H1 (cell line): ENCODE measurements at regions not wholly inside any gene's neighbourhood (a gene's known extent, or its start where the extent isn't known, plus 50 kb on each side); places are given as distances from the start of the nearest gene placed in this dataset.

ENCODE experiments used
- BRCA1 ChIP-seq: IDR thresholded peaks from 2 replicates; pipeline ENCODE4 v1.6.1; 2012; ENCODE audit warnings: low read depth, low read length, improper control_type of control experiment
- EGR1 ChIP-seq: IDR thresholded peaks from 2 replicates; pipeline ENCODE4 v1.6.1; 2011; ENCODE audit warnings: low read depth, low read length, borderline replicate concordance
- EZH2 ChIP-seq: fragments of 200-600 bp; sonication (generic); IDR thresholded peaks from 2 replicates; pipeline ENCODE4 v1.7.1; 2012; ENCODE audit warnings: low read depth, mild to moderate bottlenecking, moderate library complexity, low read length, inconsistent platforms; ENCODE audit not compliant: severe bottlenecking
- PHF8 ChIP-seq: fragments of 200-600 bp; sonication (generic); conservative IDR thresholded peaks from 2 replicates; pipeline ENCODE4 v1.7.1; 2012; ENCODE audit warnings: low read depth, mild to moderate bottlenecking, inconsistent platforms, low read length, moderate library complexity
- RAD21 ChIP-seq, 2 experiments: IDR thresholded peaks in 1 of 2; conservative IDR thresholded peaks in 1 of 2; 2 replicates each; pipeline ENCODE4 v1.6.1; 2011; ENCODE audit warnings: low read depth in 2 of 2, low read length in 2 of 2, improper control_type of control experiment in 1 of 2, inconsistent platforms in 1 of 2, mild to moderate bottlenecking in 1 of 2, moderate library complexity in 1 of 2
- TF ChIP-seq, protein P1 (sequence below), 3 experiments: IDR thresholded peaks; 1 replicate in 2 of 3; 2 replicates in 1 of 3; pipeline versions ENCODE4 v1.5.1 to v1.6.1; 2011; ENCODE audit warnings: low read length in 3 of 3, mild to moderate bottlenecking in 3 of 3, inconsistent platforms in 2 of 3, low read depth in 1 of 3, moderate library complexity in 1 of 3; ENCODE audit not compliant: insufficient read depth in 1 of 3; ENCODE audit errors: control extremely low read depth in 1 of 3
- TF ChIP-seq, protein P2 (sequence below): IDR thresholded peaks from 2 replicates; pipeline ENCODE4 v1.6.1; 2012; ENCODE audit warnings: low read length, inconsistent platforms

DNA sequence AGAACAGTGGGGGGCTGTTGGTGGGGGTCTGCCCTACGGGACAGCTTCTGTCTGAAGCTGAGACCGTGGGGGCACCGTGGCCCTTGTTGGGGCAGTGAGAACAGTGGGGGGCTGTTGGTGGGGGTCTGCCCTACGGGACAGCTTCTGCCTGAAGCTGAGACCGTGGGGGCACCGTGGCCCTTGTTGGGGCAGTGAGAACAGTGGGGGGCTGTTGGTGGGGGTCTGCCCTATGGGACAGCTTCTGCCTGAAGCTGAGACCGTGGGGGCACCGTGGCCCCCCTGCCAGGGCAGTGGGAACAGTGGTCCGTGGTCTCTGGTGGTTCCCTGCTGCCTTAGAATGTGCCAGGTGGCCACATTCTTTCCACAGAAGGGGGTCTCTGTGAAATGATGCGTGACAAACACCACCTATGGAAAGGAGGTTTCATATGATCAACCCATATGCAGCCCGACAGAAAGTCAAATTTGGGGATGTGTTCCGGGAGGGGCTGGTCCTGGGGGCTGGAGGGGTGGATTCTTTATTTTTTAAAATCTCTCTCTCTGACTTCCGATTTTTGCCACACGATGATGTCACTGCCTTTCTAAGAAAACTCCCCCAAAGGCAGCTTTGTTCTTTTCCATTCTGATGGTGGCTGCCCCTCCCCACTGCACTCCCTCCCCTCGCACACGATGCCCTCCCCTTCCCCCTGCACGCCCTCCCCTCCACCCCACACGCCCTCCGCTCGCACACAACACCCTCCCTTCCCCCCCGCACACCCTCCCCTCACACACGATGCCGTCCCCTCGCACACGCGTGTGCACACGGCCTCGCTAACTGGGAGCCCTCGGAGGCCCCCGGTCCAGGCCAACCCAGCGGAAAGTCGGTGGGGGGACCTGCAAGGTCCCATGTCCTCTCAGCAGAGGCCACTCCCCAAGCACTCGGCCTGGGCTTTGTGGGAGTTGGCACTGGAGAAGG is 1186.5 kb downstream of the BRD1 start:
- TF ChIP-seq, protein P1, sequence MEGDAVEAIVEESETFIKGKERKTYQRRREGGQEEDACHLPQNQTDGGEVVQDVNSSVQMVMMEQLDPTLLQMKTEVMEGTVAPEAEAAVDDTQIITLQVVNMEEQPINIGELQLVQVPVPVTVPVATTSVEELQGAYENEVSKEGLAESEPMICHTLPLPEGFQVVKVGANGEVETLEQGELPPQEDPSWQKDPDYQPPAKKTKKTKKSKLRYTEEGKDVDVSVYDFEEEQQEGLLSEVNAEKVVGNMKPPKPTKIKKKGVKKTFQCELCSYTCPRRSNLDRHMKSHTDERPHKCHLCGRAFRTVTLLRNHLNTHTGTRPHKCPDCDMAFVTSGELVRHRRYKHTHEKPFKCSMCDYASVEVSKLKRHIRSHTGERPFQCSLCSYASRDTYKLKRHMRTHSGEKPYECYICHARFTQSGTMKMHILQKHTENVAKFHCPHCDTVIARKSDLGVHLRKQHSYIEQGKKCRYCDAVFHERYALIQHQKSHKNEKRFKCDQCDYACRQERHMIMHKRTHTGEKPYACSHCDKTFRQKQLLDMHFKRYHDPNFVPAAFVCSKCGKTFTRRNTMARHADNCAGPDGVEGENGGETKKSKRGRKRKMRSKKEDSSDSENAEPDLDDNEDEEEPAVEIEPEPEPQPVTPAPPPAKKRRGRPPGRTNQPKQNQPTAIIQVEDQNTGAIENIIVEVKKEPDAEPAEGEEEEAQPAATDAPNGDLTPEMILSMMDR (IDR thresholded peaks at IDR 0.05; ENCODE audit: control extremely low read depth in 1 of 3, insufficient read depth in 1 of 3, low read depth in 1 of 3, low read length in 3 of 3) = no peak
- TF ChIP-seq, protein P2, sequence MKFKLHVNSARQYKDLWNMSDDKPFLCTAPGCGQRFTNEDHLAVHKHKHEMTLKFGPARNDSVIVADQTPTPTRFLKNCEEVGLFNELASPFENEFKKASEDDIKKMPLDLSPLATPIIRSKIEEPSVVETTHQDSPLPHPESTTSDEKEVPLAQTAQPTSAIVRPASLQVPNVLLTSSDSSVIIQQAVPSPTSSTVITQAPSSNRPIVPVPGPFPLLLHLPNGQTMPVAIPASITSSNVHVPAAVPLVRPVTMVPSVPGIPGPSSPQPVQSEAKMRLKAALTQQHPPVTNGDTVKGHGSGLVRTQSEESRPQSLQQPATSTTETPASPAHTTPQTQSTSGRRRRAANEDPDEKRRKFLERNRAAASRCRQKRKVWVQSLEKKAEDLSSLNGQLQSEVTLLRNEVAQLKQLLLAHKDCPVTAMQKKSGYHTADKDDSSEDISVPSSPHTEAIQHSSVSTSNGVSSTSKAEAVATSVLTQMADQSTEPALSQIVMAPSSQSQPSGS = no peak
- TF ChIP-seq EZH2 (no peak), RAD21 (IDR thresholded peaks at IDR 0.05 in 1 of 2, conservative IDR thresholded peaks at IDR 0.05 in 1 of 2; ENCODE audit: low read depth in 2 of 2, low read length in 2 of 2) (no peak), PHF8 (no peak), BRCA1 (no peak), EGR1 (no peak)
